Cardiac muscle cell (in vitro differentiated cells and primary cell): ENCODE measurements at regions not wholly inside any gene's neighbourhood (a gene's known extent, or its start where the extent isn't known, plus 50 kb on each side); places are given as distances from the start of the nearest gene placed in this dataset.

Experiments
- DNase-seq, 2 donors: peaks; one replicate each; pipeline versions ENCODE4 v3.0.0 to v3.0.0-alpha.2; 2010 to 2017; ENCODE audit warnings: low read depth in 1 of 2, low spot score in 1 of 2
- H3K27ac ChIP-seq: fragments of 200-600 bp; sonication (generic); 2 replicates; pipeline ENCODE4 v1.5.1; 2016
- H3K27me3 ChIP-seq: fragments of 200-600 bp; sonication (generic); 2 replicates; pipeline ENCODE4 v1.6.0; 2016; ENCODE audit warnings: control low read depth
- H3K36me3 ChIP-seq: fragments of 200-600 bp; sonication (generic); 2 replicates; pipeline ENCODE4 v1.5.1; 2016; ENCODE audit warnings: control low read depth
- H3K4me1 ChIP-seq: fragments of 200-600 bp; sonication (generic); 2 replicates; pipeline ENCODE4 v1.8.1; 2017; ENCODE audit warnings: low read depth, mild to moderate bottlenecking, mixed run types
- H3K4me3 ChIP-seq: fragments of 200-600 bp; sonication (generic); 2 replicates; pipeline ENCODE4 v1.5.1; 2016; ENCODE audit warnings: mild to moderate bottlenecking
- H3K9me3 ChIP-seq: fragments of 200-600 bp; sonication (generic); 2 replicates; pipeline ENCODE4 v1.5.1; 2017; ENCODE audit warnings: low read depth, mild to moderate bottlenecking, control low read depth
- TF ChIP-seq, protein P1 (sequence below): IDR thresholded peaks from 2 replicates; pipeline ENCODE4 v1.5.1; 2012; ENCODE audit warnings: low read depth, mild to moderate bottlenecking, low read length

DNA sequence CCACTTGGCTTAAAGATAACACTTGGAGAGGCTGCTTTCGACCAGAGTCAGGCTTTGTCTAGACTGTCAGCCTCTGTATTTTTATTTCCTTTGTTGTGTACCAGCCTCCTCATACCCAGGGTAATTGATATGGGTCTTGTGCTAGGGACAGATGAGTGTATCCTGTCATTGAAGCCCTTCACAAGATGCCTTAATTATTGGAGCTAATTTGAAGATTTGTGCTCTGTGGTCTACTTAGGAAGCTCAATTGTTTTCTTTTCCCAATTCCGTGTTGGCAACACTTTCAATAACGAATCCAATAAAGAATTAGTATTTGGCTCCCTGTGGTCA lies 60.5 kb upstream of the DPH6 start:
- no peak for DNase-seq
- no peak overlapping the region for H3K4me3 ChIP-seq
- TF ChIP-seq, protein P1, sequence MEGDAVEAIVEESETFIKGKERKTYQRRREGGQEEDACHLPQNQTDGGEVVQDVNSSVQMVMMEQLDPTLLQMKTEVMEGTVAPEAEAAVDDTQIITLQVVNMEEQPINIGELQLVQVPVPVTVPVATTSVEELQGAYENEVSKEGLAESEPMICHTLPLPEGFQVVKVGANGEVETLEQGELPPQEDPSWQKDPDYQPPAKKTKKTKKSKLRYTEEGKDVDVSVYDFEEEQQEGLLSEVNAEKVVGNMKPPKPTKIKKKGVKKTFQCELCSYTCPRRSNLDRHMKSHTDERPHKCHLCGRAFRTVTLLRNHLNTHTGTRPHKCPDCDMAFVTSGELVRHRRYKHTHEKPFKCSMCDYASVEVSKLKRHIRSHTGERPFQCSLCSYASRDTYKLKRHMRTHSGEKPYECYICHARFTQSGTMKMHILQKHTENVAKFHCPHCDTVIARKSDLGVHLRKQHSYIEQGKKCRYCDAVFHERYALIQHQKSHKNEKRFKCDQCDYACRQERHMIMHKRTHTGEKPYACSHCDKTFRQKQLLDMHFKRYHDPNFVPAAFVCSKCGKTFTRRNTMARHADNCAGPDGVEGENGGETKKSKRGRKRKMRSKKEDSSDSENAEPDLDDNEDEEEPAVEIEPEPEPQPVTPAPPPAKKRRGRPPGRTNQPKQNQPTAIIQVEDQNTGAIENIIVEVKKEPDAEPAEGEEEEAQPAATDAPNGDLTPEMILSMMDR = no peak
- H3K4me1 ChIP-seq = peaks cover 10% of the 10 kb centered on the region
- H3K36me3 ChIP-seq = no peaks in the 10 kb centered on the region
- no peaks in the 10 kb centered on the region for H3K27me3 ChIP-seq
- H3K27ac ChIP-seq = no peak overlapping the region
- no peaks in the 10 kb centered on the region for H3K9me3 ChIP-seq

DNA sequence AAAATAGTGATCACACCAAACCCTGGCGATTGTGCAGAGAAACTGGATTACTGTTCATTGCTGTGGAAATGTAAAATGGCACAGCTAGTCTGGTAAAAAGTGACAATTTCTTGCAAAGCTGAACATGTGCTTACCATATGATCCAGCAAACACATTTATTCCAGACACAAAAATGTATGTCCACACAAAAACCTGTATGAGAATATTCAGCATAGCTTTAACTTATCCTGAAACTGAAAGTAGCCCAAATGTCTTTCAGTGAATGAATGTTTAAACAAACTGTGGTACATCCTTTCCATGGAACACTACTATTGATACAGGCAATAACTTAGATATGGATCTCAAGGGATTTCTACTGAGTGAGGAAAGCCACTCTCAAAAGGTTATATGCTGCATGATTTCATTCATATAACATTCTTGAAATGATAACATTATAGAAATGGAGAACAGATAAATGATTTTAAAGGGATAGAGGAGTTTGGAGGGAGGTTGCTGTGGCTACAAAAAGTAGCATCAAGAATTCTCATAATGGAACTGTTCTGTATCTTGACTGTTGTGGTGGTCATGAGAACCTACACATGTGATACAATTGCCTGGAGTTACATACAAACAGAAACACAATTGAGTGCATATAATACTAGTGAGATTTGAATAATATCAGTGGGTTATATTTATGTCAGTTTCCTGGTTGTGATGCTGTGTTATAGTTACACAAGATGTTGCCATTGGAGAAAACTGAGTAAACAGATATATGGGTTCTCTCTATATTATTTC lies 70.7 kb upstream of the DPH6 start:
- no peaks in the 10 kb centered on the region for H3K9me3 ChIP-seq
- H3K4me3 ChIP-seq = no peak overlapping the region
- H3K4me1 ChIP-seq = no peaks in the 10 kb centered on the region
- no peaks in the 10 kb centered on the region for H3K36me3 ChIP-seq
- H3K27me3 ChIP-seq = no peaks in the 10 kb centered on the region
- no peak overlapping the region for H3K27ac ChIP-seq
- TF ChIP-seq, protein P1 = no peak
- DNase-seq = no peak

DNA sequence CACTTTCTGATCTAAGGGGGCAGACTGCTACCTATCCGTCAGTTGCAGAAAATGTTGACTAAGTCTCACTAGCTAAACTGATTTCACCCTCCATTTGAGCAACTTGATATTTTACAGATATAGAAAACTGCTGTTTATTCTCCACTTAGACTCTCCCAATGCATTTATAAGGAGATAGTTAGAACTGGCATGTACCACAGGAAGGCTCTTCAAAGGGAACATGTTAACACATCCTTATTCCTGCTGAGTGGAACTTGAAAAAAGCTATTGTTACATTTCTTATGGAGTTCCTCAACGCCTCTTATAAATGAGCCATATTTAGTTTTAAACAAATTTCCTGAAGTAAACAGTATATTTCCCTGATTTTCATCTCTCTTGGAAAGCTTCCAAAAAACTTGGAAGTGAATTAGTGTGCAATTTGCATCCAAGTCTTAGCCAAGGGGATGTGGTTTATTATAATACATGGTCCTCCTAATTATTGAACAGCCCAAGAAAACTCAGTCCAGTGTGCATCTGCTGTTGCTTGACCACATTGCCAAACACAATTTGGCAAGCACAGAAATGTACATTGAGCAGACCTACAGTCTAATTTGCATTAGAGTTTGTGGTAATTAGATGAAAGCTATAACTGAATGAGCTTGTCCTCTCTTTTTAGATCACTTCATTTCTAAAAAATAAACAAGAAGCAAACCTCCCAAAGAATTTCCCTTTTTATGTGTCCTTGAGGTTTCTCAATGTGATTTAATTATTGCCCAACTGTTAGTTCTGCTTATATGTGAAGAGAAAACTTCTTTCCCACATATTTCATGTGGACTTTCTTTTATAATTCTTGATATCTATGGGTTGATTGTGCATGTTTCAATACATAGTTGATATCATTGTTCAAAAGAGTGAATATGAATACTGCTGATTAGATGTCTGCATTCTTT lies 72.6 kb upstream of the DPH6 start:
- Histone ChIP-seq H3K36me3 (no peaks in the 10 kb centered on the region), H3K4me3 (no peak overlapping the region), H3K27ac (no peak overlapping the region), H3K27me3 (no peaks in the 10 kb centered on the region), H3K9me3 (no peaks in the 10 kb centered on the region), H3K4me1 (no peaks in the 10 kb centered on the region)
- DNase-seq = peak in 1 of 2 donors; percentile 22
- TF ChIP-seq, protein P1 = no peak

DNA sequence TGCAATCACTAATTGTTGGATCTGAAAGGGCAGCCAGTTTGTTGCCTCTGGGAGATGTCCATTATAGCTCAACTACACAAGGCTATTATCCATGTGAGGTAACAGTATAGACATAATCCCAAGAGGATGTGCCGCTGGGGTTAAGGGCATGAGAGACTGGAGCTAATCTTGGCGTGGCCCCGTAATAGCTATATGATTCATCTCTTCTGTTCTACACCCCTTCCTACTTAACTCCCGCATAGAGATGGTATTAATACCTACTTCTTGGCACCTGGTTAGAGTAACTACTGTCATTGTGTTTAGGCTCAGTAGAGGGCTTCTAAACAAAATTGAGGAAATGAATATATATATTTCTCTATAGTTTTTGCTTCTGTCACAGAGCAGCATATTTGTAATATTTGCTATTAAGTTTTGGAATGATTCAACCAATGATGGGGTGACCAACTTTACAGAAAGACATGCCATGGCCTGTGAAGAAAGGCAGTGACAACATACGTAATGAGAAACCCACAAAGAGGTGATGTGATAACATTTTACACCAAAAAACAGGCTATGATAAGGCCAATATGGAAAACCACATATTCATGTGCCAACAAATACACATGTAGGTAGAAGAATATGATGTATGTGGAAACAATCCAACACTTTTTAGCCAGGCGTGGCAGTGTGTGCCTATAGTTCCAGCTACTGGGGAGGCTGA lies 76.8 kb upstream of the DPH6 start:
- Histone ChIP-seq H3K36me3 (no peaks in the 10 kb centered on the region), H3K27ac (no peak overlapping the region), H3K9me3 (no peaks in the 10 kb centered on the region), H3K4me1 (peaks cover 10% of the 10 kb centered on the region), H3K27me3 (no peaks in the 10 kb centered on the region), H3K4me3 (no peak overlapping the region)
- DNase-seq = no peak
- TF ChIP-seq, protein P1 = no peak

DNA sequence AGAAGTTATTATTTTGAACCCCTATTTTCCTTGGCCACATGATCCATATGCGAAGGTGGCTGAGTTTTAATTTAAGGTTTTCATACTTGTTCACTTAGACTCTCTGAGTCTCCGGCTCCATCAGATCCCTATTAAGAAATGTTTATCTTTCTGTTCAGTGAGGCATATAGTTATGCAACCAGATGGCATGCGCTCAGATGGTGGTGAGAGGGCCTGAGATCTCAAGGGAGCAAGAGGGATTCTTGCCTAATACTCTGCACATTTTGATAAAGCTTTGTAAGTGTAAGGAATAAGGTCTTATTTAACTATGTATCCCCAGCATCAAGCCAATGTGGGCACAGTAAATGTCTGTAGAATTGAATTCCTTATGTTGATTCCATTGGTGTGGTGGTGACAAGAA lies 78.9 kb upstream of the DPH6 start:
- Histone ChIP-seq H3K4me3 (no peak overlapping the region), H3K36me3 (no peaks in the 10 kb centered on the region), H3K4me1 (peaks cover 10% of the 10 kb centered on the region), H3K27ac (no peak overlapping the region), H3K27me3 (no peaks in the 10 kb centered on the region), H3K9me3 (no peaks in the 10 kb centered on the region)
- TF ChIP-seq, protein P1 = no peak
- peak in 1 of 2 donors; percentile 96 for DNase-seq
